Right hindlimb (tissue), 1 donor: ENCODE measurements at regions not wholly inside any gene's neighbourhood (a gene's known extent, or its start where the extent isn't known, plus 50 kb on each side); places are given as distances from the start of the nearest gene placed in this dataset.
A peak's percentile ranks its signal among the peaks of the same experiment; 100 is the strongest.

Experiments
- DNase-seq: peaks from one replicate; pipeline ENCODE4 v3.0.0-alpha.2; 2018

DNA sequence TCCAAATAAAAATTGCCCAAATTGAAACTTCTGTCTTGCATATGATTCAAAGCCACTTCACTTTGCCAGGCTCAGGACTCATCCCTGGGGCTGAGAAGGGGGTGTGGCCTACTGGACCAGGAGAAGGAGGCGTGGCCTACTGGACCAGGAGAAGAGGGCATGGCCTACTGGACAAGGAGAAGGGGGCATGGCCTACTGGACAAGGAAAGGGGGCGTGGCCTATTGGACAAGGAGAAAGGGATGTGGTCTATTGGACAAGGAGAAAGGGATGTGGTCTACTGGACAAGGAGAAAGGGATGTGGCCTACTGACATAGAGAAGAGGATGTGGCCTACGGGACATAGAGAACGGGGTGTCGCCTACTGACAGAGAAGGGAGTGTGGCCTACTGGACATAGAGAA is 405.3 kb downstream of the RRAGC start:
- no peak for DNase-seq

DNA sequence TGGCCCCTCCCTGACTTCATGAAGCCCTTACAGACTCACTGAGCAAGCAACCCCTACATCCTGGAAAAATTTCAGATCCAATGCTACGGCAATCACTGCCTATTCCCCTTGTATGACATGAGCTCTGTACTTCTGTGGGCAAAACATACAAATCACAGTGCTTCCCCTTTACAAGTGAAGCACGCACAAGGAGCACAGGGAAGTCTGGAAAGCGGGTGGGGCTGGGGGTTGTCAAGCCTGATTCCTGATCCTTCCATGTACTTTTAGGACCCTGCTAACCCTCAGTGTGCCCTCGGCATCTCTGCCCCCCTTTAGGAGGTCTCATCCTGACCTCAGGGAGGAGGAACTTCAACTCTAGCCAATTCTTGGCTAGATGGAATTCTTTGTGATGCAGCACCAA is 405.7 kb upstream of the POU3F1 start:
- no peak for DNase-seq

DNA sequence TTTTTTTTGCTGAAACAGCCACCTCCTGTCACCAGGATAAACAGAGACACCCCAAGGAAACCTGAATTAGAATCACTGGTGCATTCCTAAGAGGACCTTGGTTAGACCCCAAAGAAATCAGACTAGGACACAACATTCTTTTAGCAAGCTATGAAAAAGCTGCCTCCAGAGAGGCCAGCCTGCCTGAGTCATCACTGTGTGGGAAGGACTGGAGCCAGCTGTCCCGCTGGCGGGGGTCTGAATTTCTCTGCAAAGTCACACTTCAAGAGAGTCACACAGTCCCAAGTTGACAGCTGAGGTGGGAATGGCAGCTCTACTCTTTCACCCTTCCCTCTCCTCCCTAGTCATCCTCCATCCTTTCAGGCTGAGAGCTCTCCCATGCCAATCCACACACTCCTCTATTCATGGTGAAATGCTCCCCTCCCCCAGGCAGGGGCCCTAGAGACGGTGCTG is 405.0 kb upstream of the POU3F1 start:
- DNase-seq, result peak; percentile 65

DNA sequence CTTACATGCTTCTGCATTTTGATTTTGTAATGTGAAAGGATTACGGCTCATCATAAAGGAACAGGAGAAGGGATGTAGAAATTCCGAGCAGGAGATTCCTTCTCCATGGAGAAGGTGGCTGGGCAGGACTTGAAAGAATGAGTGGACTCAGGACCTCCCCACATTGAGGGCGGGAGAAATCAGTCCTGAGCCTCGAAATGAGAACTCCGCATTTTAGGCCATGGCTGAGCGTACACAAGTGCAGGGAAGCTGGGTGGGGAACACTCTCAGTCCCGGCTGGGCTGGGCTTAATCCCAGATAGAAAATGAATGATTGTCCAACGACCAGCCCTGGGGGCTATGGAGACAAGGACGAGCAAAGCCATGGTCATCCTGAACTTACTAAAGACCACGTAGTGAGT is 402.3 kb upstream of the POU3F1 start:
- no peak for DNase-seq

DNA sequence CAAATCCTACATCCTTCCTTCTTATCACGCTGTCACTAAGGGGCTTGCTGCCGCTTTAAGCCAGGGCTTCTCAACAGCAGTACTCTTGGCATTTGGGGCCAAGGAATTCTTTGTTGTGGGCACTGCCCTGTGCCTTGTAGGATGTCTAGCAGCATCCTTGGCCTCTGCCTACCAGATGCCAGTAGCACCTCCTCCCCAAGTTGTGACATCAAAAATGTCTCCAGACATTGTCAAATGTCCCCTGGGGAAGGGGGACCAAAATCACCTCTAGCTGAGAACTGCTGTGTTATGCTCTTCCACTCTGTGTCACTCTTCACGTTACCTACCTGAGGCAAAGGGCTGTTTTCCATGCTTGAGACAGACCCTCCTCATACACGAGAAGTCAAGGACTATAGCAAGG is 400.3 kb upstream of the POU3F1 start:
- DNase-seq, result no peak

- no peak for DNase-seq
Observed at GRCh38 chr1:38444770-38445442, 398.3 kb upstream of the POU3F1 start.

DNA sequence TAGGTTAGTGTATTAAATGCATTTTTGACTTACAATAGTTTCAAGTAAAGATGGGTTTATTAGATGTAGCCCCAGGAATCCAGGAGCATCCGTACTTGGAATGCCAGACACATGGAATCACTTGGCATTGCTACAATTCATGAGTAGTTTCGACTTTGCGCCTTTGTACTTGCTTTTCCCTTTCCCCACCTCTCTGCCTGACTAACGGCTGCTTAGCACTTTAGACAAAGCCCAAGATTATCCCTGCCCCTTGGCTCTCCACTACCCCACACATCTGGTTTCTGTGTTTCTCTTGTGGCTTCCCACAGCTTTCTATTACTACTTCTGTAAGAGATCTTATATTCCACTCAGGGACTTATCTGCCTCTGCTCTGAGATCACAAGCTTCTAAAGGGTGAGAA is 397.7 kb upstream of the POU3F1 start:
- no peak for DNase-seq

DNA sequence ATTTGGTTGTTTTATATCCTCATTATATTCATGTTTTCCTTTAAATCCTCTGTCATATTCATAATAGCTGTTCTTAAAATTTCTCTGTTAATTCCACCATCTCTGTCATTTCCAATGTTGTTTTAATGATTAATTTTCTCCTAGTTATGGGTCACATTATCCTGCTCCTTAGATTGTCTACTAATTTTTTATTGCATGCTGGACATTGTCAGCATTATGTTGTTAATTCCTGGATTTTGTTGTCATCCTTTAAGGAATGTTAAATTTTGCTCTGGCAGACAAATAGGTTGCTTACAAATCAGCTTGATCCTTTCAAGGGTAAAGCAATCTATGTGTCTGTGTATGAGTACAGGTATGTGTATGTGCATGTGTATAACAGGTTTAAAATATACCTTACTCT is 393.8 kb upstream of the POU3F1 start:
- DNase-seq, result no peak

DNA sequence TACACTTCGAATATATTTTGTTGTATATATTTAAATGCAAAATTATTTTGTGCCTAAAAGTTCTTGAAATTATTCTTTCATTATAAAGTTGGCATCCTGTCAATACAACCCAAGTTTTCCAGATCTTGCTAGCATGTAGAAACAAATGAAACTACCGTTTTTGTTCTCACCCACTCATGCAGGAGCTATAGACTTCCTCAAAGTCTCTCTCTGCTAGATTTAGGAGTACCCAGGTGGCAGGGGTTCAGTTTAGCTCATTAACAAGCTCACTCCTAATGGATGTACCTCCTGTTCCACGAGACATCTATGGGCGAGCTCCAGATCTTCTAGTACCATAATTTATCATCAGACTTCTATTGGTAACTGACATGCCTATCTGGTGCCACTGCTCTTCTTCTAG is 390.2 kb upstream of the POU3F1 start:
- DNase-seq, result no peak

- no peak for DNase-seq
Observed at GRCh38 chr1:38436006-38436405, 389.4 kb upstream of the POU3F1 start.

DNA sequence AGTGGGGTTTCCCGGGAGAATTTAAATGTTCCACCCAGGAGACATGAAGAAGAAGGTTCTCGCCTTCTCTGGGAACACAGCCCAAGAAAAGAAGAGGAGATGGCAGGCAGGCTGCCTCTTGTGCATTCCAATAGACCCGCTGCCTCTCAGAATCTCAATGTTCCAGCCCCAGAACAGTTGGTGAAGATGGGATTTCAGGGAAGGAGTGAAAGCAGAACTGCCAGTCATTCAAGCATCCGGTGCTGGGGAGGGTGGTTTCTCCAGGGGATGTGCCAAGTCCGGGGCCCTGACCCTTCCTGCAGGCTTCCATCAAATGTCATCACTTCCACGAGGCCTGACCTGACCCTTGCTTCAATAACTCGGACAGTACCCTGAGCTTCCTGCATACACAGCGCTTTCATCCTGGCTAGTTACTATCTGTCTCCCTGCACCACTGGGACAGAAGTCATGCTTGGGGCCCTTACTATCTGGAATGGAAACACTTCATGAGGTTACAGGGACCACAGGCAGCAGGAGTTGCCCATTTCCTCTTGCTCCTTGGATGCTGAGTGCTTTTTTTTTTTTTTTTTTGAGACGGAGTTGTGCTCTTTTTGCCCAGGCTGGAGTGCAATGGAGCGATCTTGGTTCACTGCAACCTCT is 386.6 kb upstream of the POU3F1 start:
- no peak for DNase-seq

GRCh38 chr1:38431535-38432376 is 385.2 kb upstream of the POU3F1 start:
- DNase-seq, result no peak

- DNase-seq, result no peak
Observed at GRCh38 chr1:38430949-38431348, 384.4 kb upstream of the POU3F1 start.

DNA sequence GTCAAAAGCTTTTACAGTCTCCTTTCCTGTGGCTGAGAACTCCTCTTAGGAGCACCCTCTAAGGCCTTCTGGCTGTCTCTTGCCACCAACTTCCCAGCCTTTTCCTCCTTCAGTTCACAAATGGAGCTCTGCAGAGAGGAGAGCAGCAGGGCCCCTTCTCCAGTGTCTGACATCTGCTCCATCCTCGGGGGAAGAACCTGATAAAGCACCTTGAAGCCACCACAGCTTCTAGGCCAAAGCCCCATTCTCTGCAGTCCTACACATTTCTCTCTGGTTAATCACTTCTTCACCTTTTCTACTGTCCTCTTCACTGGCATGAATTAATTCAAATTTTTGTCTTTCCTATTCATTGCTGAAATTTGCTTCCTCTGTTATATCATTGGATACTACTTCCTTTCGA is 378.1 kb upstream of the POU3F1 start:
- no peak for DNase-seq

- no peak for DNase-seq
Observed at GRCh38 chr1:38420666-38421065, 374.1 kb upstream of the POU3F1 start.

GRCh38 chr1:38418195-38419030 is 371.8 kb upstream of the POU3F1 start:
- no peak for DNase-seq

DNA sequence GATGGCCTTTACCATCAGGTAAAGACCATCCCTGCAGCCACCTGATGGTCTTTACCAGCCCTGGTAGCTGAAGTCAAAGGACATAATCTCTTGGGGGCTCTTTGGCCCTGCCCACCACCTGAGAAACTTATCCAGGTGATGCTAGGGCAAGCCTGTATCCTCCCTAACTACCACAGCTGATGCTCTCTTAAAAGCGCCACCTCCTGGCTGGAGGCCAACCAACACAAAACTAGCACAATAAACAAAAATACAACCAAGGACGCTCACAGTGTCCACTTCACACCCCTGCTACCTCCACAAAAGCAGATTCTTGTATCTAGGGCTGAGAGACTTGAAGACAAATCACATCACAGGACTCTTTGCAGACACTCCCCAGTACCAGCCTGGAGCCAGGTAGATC is 357.1 kb upstream of the POU3F1 start:
- no peak for DNase-seq

DNA sequence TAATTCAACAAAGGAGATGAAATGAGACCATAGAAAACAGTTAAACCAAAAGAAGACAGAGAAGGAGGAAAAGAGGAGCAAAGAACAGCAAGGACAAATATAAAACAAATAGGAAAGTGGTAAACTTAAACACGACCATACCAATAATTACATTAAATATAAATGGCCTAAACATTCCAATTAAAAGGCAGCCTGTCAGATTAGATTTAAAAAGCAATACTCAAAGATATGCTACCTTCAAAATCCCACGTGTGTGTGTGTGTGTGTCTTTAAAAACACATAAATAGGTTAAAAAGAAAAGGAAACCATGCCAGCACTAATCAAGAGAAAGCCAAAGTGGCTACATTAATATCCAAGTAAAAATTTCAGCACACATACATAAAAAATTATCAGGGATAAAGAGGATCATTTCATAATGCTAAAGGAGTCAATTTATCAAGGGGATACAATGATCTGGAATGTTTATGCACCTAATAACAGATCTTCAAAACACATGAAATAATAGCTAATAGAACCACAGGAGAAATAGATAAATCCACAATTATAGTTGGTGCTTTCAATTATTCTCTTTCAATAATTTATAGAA is 355.7 kb upstream of the POU3F1 start:
- DNase-seq, result no peak

GRCh38 chr1:38396606-38397005 is 350.0 kb upstream of the POU3F1 start:
- no peak for DNase-seq

DNA sequence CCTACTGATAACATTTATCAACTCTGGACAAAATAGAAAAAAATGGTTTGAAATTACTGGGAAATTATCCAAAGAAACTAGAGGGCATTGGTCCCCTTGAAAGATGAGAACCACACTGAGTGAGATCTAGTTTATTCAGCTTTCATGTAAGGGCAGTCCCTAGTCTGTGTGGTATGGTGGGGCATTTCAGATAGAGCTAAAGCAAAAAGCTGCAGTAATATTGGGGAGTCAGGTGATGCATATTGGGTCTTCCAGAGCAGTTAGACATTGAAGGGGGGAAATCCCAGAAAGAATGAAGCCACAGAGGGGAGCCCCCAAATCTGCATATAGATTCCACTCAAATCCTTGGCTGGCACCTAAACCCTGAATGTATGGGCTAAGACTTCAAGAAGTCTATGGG is 347.7 kb upstream of the POU3F1 start:
- no peak for DNase-seq

- DNase-seq, result no peak
Observed at GRCh38 chr1:38392861-38393260, 346.3 kb upstream of the POU3F1 start.

- no peak for DNase-seq
Observed at GRCh38 chr1:38381256-38381655, 334.7 kb upstream of the POU3F1 start.

DNA sequence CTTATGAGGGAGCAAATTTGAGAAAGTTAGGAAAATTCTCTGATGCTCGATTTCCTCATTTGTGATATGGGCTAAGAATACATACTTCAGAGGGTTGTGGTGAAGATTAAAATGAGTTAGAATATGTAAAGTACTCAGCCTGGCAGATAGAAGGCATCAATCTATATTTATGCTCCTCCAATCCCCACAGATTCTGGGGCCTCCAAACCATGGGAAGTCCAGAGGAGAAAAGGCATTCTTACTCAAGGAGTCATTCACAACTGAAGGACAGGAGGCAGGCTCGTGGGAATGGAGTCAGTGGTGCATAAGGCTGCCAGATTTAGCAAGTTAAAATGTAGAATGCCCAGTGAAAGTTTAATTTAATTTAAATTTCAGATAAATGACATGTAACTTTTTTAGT is 330.0 kb upstream of the POU3F1 start:
- no peak for DNase-seq
